GM13976 (cell line): ENCODE measurements at regions not wholly inside any gene's neighbourhood (a gene's known extent, or its start where the extent isn't known, plus 50 kb on each side); places are given as distances from the start of the nearest gene placed in this dataset.
"Not testable (repeated sequence)": the region's sequence is repeated elsewhere in the genome, so short reads cannot be mapped to it uniquely, and the experiment has no call there.

Experiments used
- DNase-seq: peaks from one replicate; pipeline ENCODE4 v3.0.0; 2012; ENCODE audit warnings: low spot score
- CTCF ChIP-seq: IDR thresholded peaks from 2 replicates; pipeline ENCODE4 v1.5.1; 2012; ENCODE audit warnings: borderline replicate concordance, mild to moderate bottlenecking; ENCODE audit not compliant: insufficient read depth; ENCODE audit errors: extremely low read depth, missing control alignments, control extremely low read depth
- in situ Hi-C: fragments of 300-500 bp; cut with MboI; formaldehyde crosslinking; loops from one replicate; pipeline ENCODE4 v1.12.0; 2022; ENCODE audit warnings: low sequenced_read_pairs, mixed read lengths, inconsistent platforms; ENCODE audit not compliant: unreplicated experiment

- not testable (repeated sequence) for DNase-seq
Observed at GRCh38 chr18:14382666-14383065, 160.7 kb downstream of the POTEC start.

GRCh38 chr18:14379489-14379888 is 163.9 kb downstream of the POTEC start:
- in situ Hi-C loops, DNase-seq: not testable (repeated sequence)

More at GRCh38 chr18:14382666-14383065, 160.7 kb downstream of the POTEC start:
- in situ Hi-C loops: not testable (repeated sequence)

GRCh38 chr18:14378376-14378775 is 165.0 kb downstream of the POTEC start:
- DNase-seq, in situ Hi-C loops: not testable (repeated sequence)

GRCh38 chr18:14361346-14361745 is 182.1 kb downstream of the POTEC start:
- in situ Hi-C loops, DNase-seq: not testable (repeated sequence)

GRCh38 chr18:14357553-14358297 is 185.7 kb downstream of the POTEC start:
- DNase-seq, in situ Hi-C loops: not testable (repeated sequence)

- in situ Hi-C loops, DNase-seq: not testable (repeated sequence)
Observed at GRCh38 chr18:14342170-14342569, 201.2 kb downstream of the POTEC start.

GRCh38 chr18:14336017-14336416 is 203.8 kb upstream of the ZNF519 start:
- DNase-seq, in situ Hi-C loops: not testable (repeated sequence)

- DNase-seq, in situ Hi-C loops: not testable (repeated sequence)
Observed at GRCh38 chr18:14321217-14321616, 189.0 kb upstream of the ZNF519 start.

GRCh38 chr18:14301255-14301654 is 169.0 kb upstream of the ZNF519 start:
- in situ Hi-C loops: not testable (repeated sequence)

GRCh38 chr18:14295081-14295480 is 162.8 kb upstream of the ZNF519 start:
- in situ Hi-C loops, DNase-seq: not testable (repeated sequence)

More at GRCh38 chr18:14301255-14301654, 169.0 kb upstream of the ZNF519 start:
- not testable (repeated sequence) for DNase-seq

GRCh38 chr18:14285053-14285452 is 152.8 kb upstream of the ZNF519 start:
- in situ Hi-C loops: no loop called here
- DNase-seq: no peak
- no peak for TF ChIP-seq CTCF

- DNase-seq, in situ Hi-C loops: not testable (repeated sequence)
Observed at GRCh38 chr18:14275391-14275790, 143.2 kb upstream of the ZNF519 start.

- DNase-seq, in situ Hi-C loops: not testable (repeated sequence)
Observed at GRCh38 chr18:14265637-14266410, 133.6 kb upstream of the ZNF519 start.

- in situ Hi-C loops, DNase-seq: not testable (repeated sequence)
Observed at GRCh38 chr18:14262786-14263185, 130.6 kb upstream of the ZNF519 start.

- DNase-seq, in situ Hi-C loops: not testable (repeated sequence)
Observed at GRCh38 chr18:14250084-14250677, 117.9 kb upstream of the ZNF519 start.

GRCh38 chr18:14239224-14239623 is 107.0 kb upstream of the ZNF519 start:
- in situ Hi-C loops, DNase-seq: not testable (repeated sequence)

GRCh38 chr18:14236356-14237048 is 104.3 kb upstream of the ZNF519 start:
- DNase-seq, in situ Hi-C loops: not testable (repeated sequence)
